ENCODE measurements at regions not wholly inside any gene's neighbourhood (a gene's known extent, or its start where the extent isn't known, plus 50 kb on each side); places are given as distances from the start of the nearest gene placed in this dataset.
"Not testable (repeated sequence)": the region's sequence is repeated elsewhere in the genome, so short reads cannot be mapped to it uniquely, and the experiment has no call there.

DNA sequence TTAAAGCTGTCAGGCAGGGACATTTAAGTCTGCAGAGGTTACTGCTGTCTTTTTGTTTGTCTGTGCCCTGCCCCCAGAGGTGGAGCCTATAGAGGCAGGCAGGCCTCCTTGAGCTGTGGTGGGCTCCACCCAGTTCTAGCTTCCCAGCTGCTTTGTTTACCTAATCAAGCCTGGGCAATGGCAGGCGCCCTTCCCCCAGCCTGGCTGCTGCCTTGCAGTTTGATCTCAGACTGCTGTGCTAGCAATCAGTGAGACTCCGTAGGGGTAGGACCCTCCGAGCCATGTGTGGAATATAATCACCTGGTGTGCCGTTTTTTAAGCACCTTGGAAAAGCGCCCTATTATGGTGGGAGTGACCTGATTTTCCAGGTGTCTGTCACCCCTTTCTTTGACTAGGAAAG lies 703.5 kb upstream of the MANEA start:
- H3K4me1 ChIP-seq (ENCODE audit: insufficient read depth, low read length); in situ Hi-C loops (cut with HindIII; ENCODE audit: extremely low pct_ligation_motif_present, low pct_unique_long_range_greater_than_20kb); intact Hi-C loops (cut with micrococcal nuclease; ENCODE audit: unreplicated experiment); H3K9me3 ChIP-seq (ENCODE audit: low read length); CTCF ChIA-PET (ENCODE audit: low intra/inter-chr PET ratio, low total read pairs); BruUV-seq (replicated peaks); ATAC-seq; H2AFZ ChIP-seq (ENCODE audit: low read length); H3K79me2 ChIP-seq (ENCODE audit: insufficient read depth, low read length); H3K27ac ChIP-seq (ENCODE audit: extremely low read length, insufficient read depth, low read length); H3K9ac ChIP-seq (ENCODE audit: insufficient read depth, low read depth, low read length); DNase-seq (ENCODE audit: low spot score); FAIRE-seq; H4K20me1 ChIP-seq (ENCODE audit: insufficient read depth, low read length); POLR2A ChIA-PET; H3K4me3 ChIP-seq (replicated peaks in 1 of 3; ENCODE audit: insufficient read depth in 1 of 3, low read depth in 2 of 3, low read length in 3 of 3); H3K36me3 ChIP-seq (replicated peaks in 1 of 2; ENCODE audit: control insufficient read depth in 1 of 2, insufficient read depth in 2 of 2, low read length in 2 of 2); H3K27me3 ChIP-seq (ENCODE audit: control insufficient read depth in 1 of 2, insufficient read depth in 2 of 2, low read length in 2 of 2); TF ChIP-seq FOXA1 (IDR thresholded peaks at IDR 0.05): not testable (repeated sequence)
- TF ChIP-seq FOXA1 (CRISPR knock-in tag; IDR thresholded peaks at IDR 0.05), result peak; percentile 44; the same call in 1 of the 2 replicates
- TF ChIP-seq FOXA3 (CRISPR knock-in tag; IDR thresholded peaks at IDR 0.05), result peak; percentile 37; the same call in 1 of the 2 replicates
- TF ChIP-seq, protein P1, sequence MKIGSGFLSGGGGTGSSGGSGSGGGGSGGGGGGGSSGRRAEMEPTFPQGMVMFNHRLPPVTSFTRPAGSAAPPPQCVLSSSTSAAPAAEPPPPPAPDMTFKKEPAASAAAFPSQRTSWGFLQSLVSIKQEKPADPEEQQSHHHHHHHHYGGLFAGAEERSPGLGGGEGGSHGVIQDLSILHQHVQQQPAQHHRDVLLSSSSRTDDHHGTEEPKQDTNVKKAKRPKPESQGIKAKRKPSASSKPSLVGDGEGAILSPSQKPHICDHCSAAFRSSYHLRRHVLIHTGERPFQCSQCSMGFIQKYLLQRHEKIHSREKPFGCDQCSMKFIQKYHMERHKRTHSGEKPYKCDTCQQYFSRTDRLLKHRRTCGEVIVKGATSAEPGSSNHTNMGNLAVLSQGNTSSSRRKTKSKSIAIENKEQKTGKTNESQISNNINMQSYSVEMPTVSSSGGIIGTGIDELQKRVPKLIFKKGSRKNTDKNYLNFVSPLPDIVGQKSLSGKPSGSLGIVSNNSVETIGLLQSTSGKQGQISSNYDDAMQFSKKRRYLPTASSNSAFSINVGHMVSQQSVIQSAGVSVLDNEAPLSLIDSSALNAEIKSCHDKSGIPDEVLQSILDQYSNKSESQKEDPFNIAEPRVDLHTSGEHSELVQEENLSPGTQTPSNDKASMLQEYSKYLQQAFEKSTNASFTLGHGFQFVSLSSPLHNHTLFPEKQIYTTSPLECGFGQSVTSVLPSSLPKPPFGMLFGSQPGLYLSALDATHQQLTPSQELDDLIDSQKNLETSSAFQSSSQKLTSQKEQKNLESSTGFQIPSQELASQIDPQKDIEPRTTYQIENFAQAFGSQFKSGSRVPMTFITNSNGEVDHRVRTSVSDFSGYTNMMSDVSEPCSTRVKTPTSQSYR (CRISPR knock-in tag; IDR thresholded peaks at IDR 0.05; ENCODE audit: borderline replicate concordance), result peak; percentile 89
- TF ChIP-seq, protein P2, sequence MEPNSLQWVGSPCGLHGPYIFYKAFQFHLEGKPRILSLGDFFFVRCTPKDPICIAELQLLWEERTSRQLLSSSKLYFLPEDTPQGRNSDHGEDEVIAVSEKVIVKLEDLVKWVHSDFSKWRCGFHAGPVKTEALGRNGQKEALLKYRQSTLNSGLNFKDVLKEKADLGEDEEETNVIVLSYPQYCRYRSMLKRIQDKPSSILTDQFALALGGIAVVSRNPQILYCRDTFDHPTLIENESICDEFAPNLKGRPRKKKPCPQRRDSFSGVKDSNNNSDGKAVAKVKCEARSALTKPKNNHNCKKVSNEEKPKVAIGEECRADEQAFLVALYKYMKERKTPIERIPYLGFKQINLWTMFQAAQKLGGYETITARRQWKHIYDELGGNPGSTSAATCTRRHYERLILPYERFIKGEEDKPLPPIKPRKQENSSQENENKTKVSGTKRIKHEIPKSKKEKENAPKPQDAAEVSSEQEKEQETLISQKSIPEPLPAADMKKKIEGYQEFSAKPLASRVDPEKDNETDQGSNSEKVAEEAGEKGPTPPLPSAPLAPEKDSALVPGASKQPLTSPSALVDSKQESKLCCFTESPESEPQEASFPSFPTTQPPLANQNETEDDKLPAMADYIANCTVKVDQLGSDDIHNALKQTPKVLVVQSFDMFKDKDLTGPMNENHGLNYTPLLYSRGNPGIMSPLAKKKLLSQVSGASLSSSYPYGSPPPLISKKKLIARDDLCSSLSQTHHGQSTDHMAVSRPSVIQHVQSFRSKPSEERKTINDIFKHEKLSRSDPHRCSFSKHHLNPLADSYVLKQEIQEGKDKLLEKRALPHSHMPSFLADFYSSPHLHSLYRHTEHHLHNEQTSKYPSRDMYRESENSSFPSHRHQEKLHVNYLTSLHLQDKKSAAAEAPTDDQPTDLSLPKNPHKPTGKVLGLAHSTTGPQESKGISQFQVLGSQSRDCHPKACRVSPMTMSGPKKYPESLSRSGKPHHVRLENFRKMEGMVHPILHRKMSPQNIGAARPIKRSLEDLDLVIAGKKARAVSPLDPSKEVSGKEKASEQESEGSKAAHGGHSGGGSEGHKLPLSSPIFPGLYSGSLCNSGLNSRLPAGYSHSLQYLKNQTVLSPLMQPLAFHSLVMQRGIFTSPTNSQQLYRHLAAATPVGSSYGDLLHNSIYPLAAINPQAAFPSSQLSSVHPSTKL (CRISPR knock-in tag; IDR thresholded peaks at IDR 0.05), result peak; percentile 18; the same call in 1 of the 2 replicates
- peak overlapping the region; percentile 33; the same call in 1 of the 2 replicates for H3K4me2 ChIP-seq (ENCODE audit: low read depth, low read length)
- 15% methylated on average over 3 of the region's 5 CpGs for WGBS (ENCODE audit: low lambda C conversion rate)

All from HepG2 (cell line).